H9 (cell line): ENCODE measurements at regions not wholly inside any gene's neighbourhood (a gene's known extent, or its start where the extent isn't known, plus 50 kb on each side); places are given as distances from the start of the nearest gene placed in this dataset.

Experiments used
- DNase-seq: peaks from one replicate; pipeline ENCODE4 v3.0.0-alpha.2; 2017
- H2AFZ ChIP-seq: one replicate; pipeline ENCODE4 v1.6.1; 2013; ENCODE audit warnings: mild to moderate bottlenecking, low read length, control low read depth, moderate library complexity
- H2AK5ac ChIP-seq: 2 replicates; pipeline ENCODE4 v1.6.1; 2013; ENCODE audit warnings: low read length, control low read depth, mixed read lengths; ENCODE audit not compliant: insufficient read length
- H2BK120ac ChIP-seq: one replicate; pipeline ENCODE4 v1.6.1; 2013; ENCODE audit warnings: low read depth, mild to moderate bottlenecking, low read length, control low read depth, inconsistent platforms; ENCODE audit not compliant: poor library complexity, severe bottlenecking
- H2BK12ac ChIP-seq: 2 replicates; pipeline ENCODE4 v1.6.1; 2013; ENCODE audit warnings: low read length, control low read depth, mixed read lengths, low read depth; ENCODE audit not compliant: insufficient read length
- H2BK15ac ChIP-seq: 2 replicates; pipeline ENCODE4 v1.6.1; 2013; ENCODE audit warnings: low read depth, low read length, control low read depth
- H2BK20ac ChIP-seq: one replicate; pipeline ENCODE4 v1.6.1; 2013; ENCODE audit warnings: low read depth, mild to moderate bottlenecking, low read length, control low read depth, inconsistent platforms; ENCODE audit not compliant: poor library complexity, severe bottlenecking
- H2BK5ac ChIP-seq: 2 replicates; pipeline ENCODE4 v1.6.1; 2013; ENCODE audit warnings: low read length, control low read depth, mixed read lengths; ENCODE audit not compliant: insufficient read length
- H3K14ac ChIP-seq: 2 replicates; pipeline ENCODE4 v1.6.1; 2013; ENCODE audit warnings: low read length, control low read depth; ENCODE audit not compliant: insufficient read depth
- H3K18ac ChIP-seq: 2 replicates; pipeline ENCODE4 v1.6.1; 2013; ENCODE audit warnings: low read depth, mild to moderate bottlenecking, mixed read lengths, low read length, control low read depth; ENCODE audit not compliant: insufficient read length
- H3K23ac ChIP-seq: 2 replicates; pipeline ENCODE4 v1.6.1; 2013; ENCODE audit warnings: low read length, control low read depth, mixed read lengths, low read depth; ENCODE audit not compliant: insufficient read length
- H3K23me2 ChIP-seq: 2 replicates; pipeline ENCODE4 v1.6.1; 2013; ENCODE audit warnings: low read depth, mild to moderate bottlenecking, mixed read lengths, low read length, control low read depth; ENCODE audit not compliant: insufficient read length, poor library complexity, severe bottlenecking
- H3K27ac ChIP-seq: 2 replicates; pipeline ENCODE4 v1.5.1; 2013; ENCODE audit warnings: low read length, control low read depth, mixed read lengths, low read depth; ENCODE audit not compliant: insufficient read length
- H3K27me3 ChIP-seq: 2 replicates; pipeline ENCODE4 v1.6.1; 2013; ENCODE audit warnings: low read length, control low read depth, inconsistent platforms; ENCODE audit not compliant: insufficient read depth
- H3K4ac ChIP-seq: 2 replicates; pipeline ENCODE4 v1.6.1; 2013; ENCODE audit warnings: low read depth, mild to moderate bottlenecking, control low read depth, inconsistent platforms, low read length, moderate library complexity
- H3K4me1 ChIP-seq: 2 replicates; pipeline ENCODE4 v1.6.1; 2013; ENCODE audit warnings: low read length, control low read depth, inconsistent platforms; ENCODE audit not compliant: insufficient read depth
- H3K4me2 ChIP-seq: 2 replicates; pipeline ENCODE4 v1.6.1; 2013; ENCODE audit warnings: low read length, control low read depth, mixed read lengths; ENCODE audit not compliant: insufficient read length, insufficient read depth
- H3K56ac ChIP-seq: 2 replicates; pipeline ENCODE4 v1.6.1; 2013; ENCODE audit warnings: low read depth, mild to moderate bottlenecking, mixed read lengths, low read length, control low read depth; ENCODE audit not compliant: insufficient read length
- H3K79me1 ChIP-seq: 2 replicates; pipeline ENCODE4 v1.6.1; 2013; ENCODE audit warnings: low read depth, mild to moderate bottlenecking, moderate library complexity, low read length, control low read depth, inconsistent platforms; ENCODE audit not compliant: insufficient read depth, poor library complexity, severe bottlenecking
- H3K79me2 ChIP-seq: 2 replicates; pipeline ENCODE4 v1.6.1; 2013; ENCODE audit warnings: low read length, control low read depth, inconsistent platforms; ENCODE audit not compliant: insufficient read depth
- H3K9ac ChIP-seq: 2 replicates; pipeline ENCODE4 v1.6.1; 2013; ENCODE audit warnings: low read length, control low read depth, mixed read lengths; ENCODE audit not compliant: insufficient read length; ENCODE audit errors: extremely low read depth
- H3K9me3 ChIP-seq: one replicate; pipeline ENCODE4 v1.6.1; 2013; ENCODE audit warnings: low read depth, low read length, inconsistent platforms; ENCODE audit not compliant: control insufficient read depth
- H3T11ph ChIP-seq: one replicate; pipeline ENCODE4 v1.6.1; 2013; ENCODE audit warnings: mild to moderate bottlenecking, low read length, control low read depth, inconsistent platforms
- H4K20me1 ChIP-seq: one replicate; pipeline ENCODE4 v1.6.1; 2013; ENCODE audit not compliant: control insufficient read depth, insufficient read length, insufficient read depth
- H4K5ac ChIP-seq: 2 replicates; pipeline ENCODE4 v1.6.1; 2013; ENCODE audit warnings: low read depth, mild to moderate bottlenecking, mixed read lengths, low read length, control low read depth; ENCODE audit not compliant: insufficient read length
- H4K8ac ChIP-seq: replicated peaks from 2 replicates; pipeline ENCODE4 v1.6.1; 2013; ENCODE audit warnings: low read length, control low read depth, mixed read lengths, low read depth; ENCODE audit not compliant: insufficient read length
- H4K91ac ChIP-seq: 2 replicates; pipeline ENCODE4 v1.6.1; 2013; ENCODE audit warnings: low read depth, mild to moderate bottlenecking, moderate library complexity, mixed read lengths, low read length, control low read depth; ENCODE audit not compliant: insufficient read length
- H3K27ac Mint-ChIP-seq, 3 experiments: 2 replicates in 2 of 3; 3 replicates in 1 of 3; pipeline ENCODE4 v1.8.0; 2020 to 2021; ENCODE audit warnings: mixed read lengths in 3 of 3, mild to moderate bottlenecking in 1 of 3, moderate library complexity in 1 of 3
- H3K27me3 Mint-ChIP-seq: 2 replicates; pipeline ENCODE4 v1.8.0; 2021; ENCODE audit warnings: low read depth, mild to moderate bottlenecking, moderate library complexity, mixed read lengths
- H3K36me3 Mint-ChIP-seq, 3 experiments: 2 replicates in 2 of 3; 3 replicates in 1 of 3; pipeline ENCODE4 v1.8.0; 2020 to 2021; ENCODE audit warnings: low read depth in 3 of 3, mixed read lengths in 3 of 3; ENCODE audit not compliant: insufficient read depth in 1 of 3
- H3K4me1 Mint-ChIP-seq, 2 experiments: 2 replicates each; pipeline ENCODE4 v1.8.0; 2020; ENCODE audit warnings: mixed read lengths in 2 of 2
- H3K4me3 Mint-ChIP-seq, 2 experiments: 2 replicates in 1 of 2; 3 replicates in 1 of 2; pipeline ENCODE4 v1.8.0; 2020 to 2021; ENCODE audit warnings: mild to moderate bottlenecking in 2 of 2, mixed read lengths in 2 of 2, moderate library complexity in 1 of 2
- H3K9me3 Mint-ChIP-seq, 2 experiments: 2 replicates in 1 of 2; 3 replicates in 1 of 2; pipeline ENCODE4 v1.8.0; 2020; ENCODE audit warnings: mild to moderate bottlenecking in 2 of 2, mixed read lengths in 2 of 2, moderate library complexity in 1 of 2
- WGBS: extraction: QIAGEN DNeasy Blood & Tissue Kit; methylation state at CpG from one replicate; pipeline ENCODE4 v1.1.7; 2013; ENCODE audit warnings: missing lambda C conversion rate, low lambda C conversion rate, mixed read lengths; ENCODE audit not compliant: insufficient read length; ENCODE audit errors: extremely low coverage; 5-methylcytosine and 5-hydroxymethylcytosine counted together
- TF ChIP-seq, protein P1 (sequence below): fragments of 200-600 bp; sonication (generic); conservative IDR thresholded peaks from 3 replicates; pipeline ENCODE4 v1.8.0; 2021; ENCODE audit warnings: antibody characterized with exemption, mild to moderate bottlenecking

DNA sequence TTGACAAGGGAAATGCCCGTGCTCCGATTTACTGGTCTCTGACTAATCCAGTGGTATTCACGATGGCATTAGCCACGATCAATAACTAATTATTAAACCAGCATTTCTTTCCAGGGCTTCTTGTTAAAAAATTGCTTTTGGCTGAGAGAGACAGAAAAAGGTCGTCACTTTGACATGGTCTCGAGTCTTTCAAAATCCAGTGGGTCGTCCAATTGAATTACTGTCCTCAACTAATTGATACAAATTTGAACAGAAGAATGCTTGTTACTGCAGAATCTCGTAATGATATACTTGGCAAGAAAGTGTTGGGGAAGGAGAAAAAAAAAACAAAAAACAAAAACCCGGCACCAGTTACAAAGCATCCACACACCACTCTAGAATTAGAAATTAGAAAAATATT is 318.4 kb downstream of the NR2F2 start:
- Histone ChIP-seq H4K20me1 (no peaks in the 10 kb centered on the region), H2BK20ac (no peak overlapping the region), H3K79me1 (no peaks in the 10 kb centered on the region), H3K4ac (no peak overlapping the region), H2BK5ac (no peak overlapping the region), H3K27ac (no peak overlapping the region), H3K27me3 (no peaks in the 10 kb centered on the region), H3K56ac (no peak overlapping the region), H3K79me2 (no peaks in the 10 kb centered on the region), H2AK5ac (no peak overlapping the region), H2BK120ac (no peak overlapping the region), H2BK15ac (no peak overlapping the region), H3K4me2 (no peak overlapping the region), H4K91ac (no peak overlapping the region), H3T11ph (no peak overlapping the region), H3K18ac (no peak overlapping the region), H4K8ac (no peak overlapping the region), H3K9ac (no peak overlapping the region), H4K5ac (no peak overlapping the region), H2BK12ac (no peak overlapping the region), H3K23ac (no peak overlapping the region), H3K14ac (no peak overlapping the region), H3K23me2 (no peaks in the 10 kb centered on the region), H2AFZ (no peak overlapping the region), H3K9me3 (no peaks in the 10 kb centered on the region), H3K4me1 (no peaks in the 10 kb centered on the region)
- no peak overlapping the region for H3K4me3 Mint-ChIP-seq
- H3K36me3 Mint-ChIP-seq = no peaks in the 10 kb centered on the region
- DNase-seq = no peak
- TF ChIP-seq, protein P1, sequence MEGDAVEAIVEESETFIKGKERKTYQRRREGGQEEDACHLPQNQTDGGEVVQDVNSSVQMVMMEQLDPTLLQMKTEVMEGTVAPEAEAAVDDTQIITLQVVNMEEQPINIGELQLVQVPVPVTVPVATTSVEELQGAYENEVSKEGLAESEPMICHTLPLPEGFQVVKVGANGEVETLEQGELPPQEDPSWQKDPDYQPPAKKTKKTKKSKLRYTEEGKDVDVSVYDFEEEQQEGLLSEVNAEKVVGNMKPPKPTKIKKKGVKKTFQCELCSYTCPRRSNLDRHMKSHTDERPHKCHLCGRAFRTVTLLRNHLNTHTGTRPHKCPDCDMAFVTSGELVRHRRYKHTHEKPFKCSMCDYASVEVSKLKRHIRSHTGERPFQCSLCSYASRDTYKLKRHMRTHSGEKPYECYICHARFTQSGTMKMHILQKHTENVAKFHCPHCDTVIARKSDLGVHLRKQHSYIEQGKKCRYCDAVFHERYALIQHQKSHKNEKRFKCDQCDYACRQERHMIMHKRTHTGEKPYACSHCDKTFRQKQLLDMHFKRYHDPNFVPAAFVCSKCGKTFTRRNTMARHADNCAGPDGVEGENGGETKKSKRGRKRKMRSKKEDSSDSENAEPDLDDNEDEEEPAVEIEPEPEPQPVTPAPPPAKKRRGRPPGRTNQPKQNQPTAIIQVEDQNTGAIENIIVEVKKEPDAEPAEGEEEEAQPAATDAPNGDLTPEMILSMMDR = no peak
- no CpG with 5 or more reads among the region's 9 CpGs for WGBS
- peaks cover 1% of the 10 kb centered on the region for H3K27me3 Mint-ChIP-seq
- H3K27ac Mint-ChIP-seq = no peak overlapping the region
- no peaks in the 10 kb centered on the region for H3K4me1 Mint-ChIP-seq
- H3K9me3 Mint-ChIP-seq = no peaks in the 10 kb centered on the region
